ENCODE measurements at regions not wholly inside any gene's neighbourhood (a gene's known extent, or its start where the extent isn't known, plus 50 kb on each side); places are given as distances from the start of the nearest gene placed in this dataset.

DNA sequence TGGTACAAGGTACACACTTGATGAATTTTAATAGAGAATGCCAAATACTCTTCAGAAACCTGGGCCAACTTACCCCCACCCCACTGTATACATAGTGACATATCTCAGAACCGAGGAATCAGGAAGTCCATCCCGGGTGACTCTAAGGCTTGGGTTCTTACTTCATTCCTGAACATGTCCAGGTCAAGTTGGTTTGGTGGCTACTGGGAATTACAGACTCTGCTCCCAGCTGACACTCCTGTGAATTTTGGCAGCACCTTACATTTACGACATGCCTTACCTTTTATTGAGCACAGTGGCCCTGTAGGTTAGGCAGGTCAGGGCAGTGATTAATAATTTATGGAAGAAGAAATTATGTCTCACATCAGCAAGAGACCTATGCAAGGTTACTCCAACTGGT lies 70.1 kb upstream of the LDLRAD3 start:
- TF ChIP-seq CTCF (IDR thresholded peaks at IDR 0.05), result no peak
- no peak for TF ChIP-seq POLR2A (IDR thresholded peaks at IDR 0.05)

Measured in tibial nerve (tissue), 3 donors.